ENCODE measurements at regions not wholly inside any gene's neighbourhood (a gene's known extent, or its start where the extent isn't known, plus 50 kb on each side); places are given as distances from the start of the nearest gene placed in this dataset.

- TF ChIP-seq CTCF (IDR thresholded peaks at IDR 0.05) = no peak
- no peak for TF ChIP-seq ZFX (IDR thresholded peaks at IDR 0.05; ENCODE audit: borderline replicate concordance)
Observed at GRCh38 chr5:2169430-2169808, 286.7 kb upstream of the IRX4 start.
